ENCODE measurements at regions not wholly inside any gene's neighbourhood (a gene's known extent, or its start where the extent isn't known, plus 50 kb on each side); places are given as distances from the start of the nearest gene placed in this dataset.

GRCh38 chr13:105616333-105617075 lies 919.0 kb downstream of the EFNB2 start:
- no peaks in the 10 kb centered on the region for H3K27me3 Mint-ChIP-seq (ENCODE audit: low read depth)
- H3K36me3 Mint-ChIP-seq (ENCODE audit: low read depth), result no peaks in the 10 kb centered on the region
- TF ChIP-seq CTCF (IDR thresholded peaks at IDR 0.05; ENCODE audit: unreplicated experiment in 3 of 3), result no peak
- peaks cover 10% of the 10 kb centered on the region for H3K4me1 Mint-ChIP-seq
- H3K9me3 Mint-ChIP-seq, result no peaks in the 10 kb centered on the region
- H3K27ac Mint-ChIP-seq, result peak overlapping the region in 2 of 3 experiments; percentile 22 to 34
- H3K4me3 Mint-ChIP-seq, result no peak overlapping the region

GRCh38 chr13:105612541-105612940 lies 922.9 kb downstream of the EFNB2 start:
- no peak for TF ChIP-seq CTCF (IDR thresholded peaks at IDR 0.05; ENCODE audit: unreplicated experiment in 3 of 3)
- Mint-ChIP-seq H3K4me1 (peaks cover 13% of the 10 kb centered on the region), H3K36me3 (ENCODE audit: low read depth) (no peaks in the 10 kb centered on the region), H3K4me3 (no peak overlapping the region), H3K27me3 (ENCODE audit: low read depth) (peaks cover 4% of the 10 kb centered on the region), H3K27ac (no peak overlapping the region), H3K9me3 (no peaks in the 10 kb centered on the region)

- no peaks in the 10 kb centered on the region for H3K36me3 Mint-ChIP-seq (ENCODE audit: low read depth)
- peaks cover 8% of the 10 kb centered on the region for H3K4me1 Mint-ChIP-seq
- no peak for TF ChIP-seq CTCF (IDR thresholded peaks at IDR 0.05; ENCODE audit: unreplicated experiment in 3 of 3)
- no peaks in the 10 kb centered on the region for H3K9me3 Mint-ChIP-seq
- peaks cover 4% of the 10 kb centered on the region for H3K27me3 Mint-ChIP-seq (ENCODE audit: low read depth)
- H3K4me3 Mint-ChIP-seq, result no peak overlapping the region
- no peak overlapping the region for H3K27ac Mint-ChIP-seq
Observed at GRCh38 chr13:105611424-105611823, 924.0 kb downstream of the EFNB2 start.

GRCh38 chr13:105608104-105608503 lies 927.4 kb downstream of the EFNB2 start:
- Mint-ChIP-seq H3K4me3 (no peak overlapping the region), H3K27ac (no peak overlapping the region), H3K9me3 (no peaks in the 10 kb centered on the region), H3K27me3 (ENCODE audit: low read depth) (peaks cover 4% of the 10 kb centered on the region), H3K36me3 (ENCODE audit: low read depth) (no peaks in the 10 kb centered on the region), H3K4me1 (peaks cover 7% of the 10 kb centered on the region)
- TF ChIP-seq CTCF (IDR thresholded peaks at IDR 0.05; ENCODE audit: unreplicated experiment in 3 of 3), result no peak

- no peaks in the 10 kb centered on the region for H3K36me3 Mint-ChIP-seq (ENCODE audit: low read depth)
- H3K4me1 Mint-ChIP-seq, result peaks cover 12% of the 10 kb centered on the region
- no peak overlapping the region for H3K27ac Mint-ChIP-seq
- no peak for TF ChIP-seq CTCF (IDR thresholded peaks at IDR 0.05; ENCODE audit: unreplicated experiment in 3 of 3)
- H3K9me3 Mint-ChIP-seq, result no peaks in the 10 kb centered on the region
- H3K4me3 Mint-ChIP-seq, result no peak overlapping the region
- H3K27me3 Mint-ChIP-seq (ENCODE audit: low read depth), result peaks cover 4% of the 10 kb centered on the region
Observed at GRCh38 chr13:105607426-105607825, 928.0 kb downstream of the EFNB2 start.

- no peak for TF ChIP-seq CTCF (IDR thresholded peaks at IDR 0.05; ENCODE audit: unreplicated experiment in 3 of 3)
- H3K27ac Mint-ChIP-seq, result no peak overlapping the region
- no peaks in the 10 kb centered on the region for H3K9me3 Mint-ChIP-seq
- peaks cover 4% of the 10 kb centered on the region for H3K27me3 Mint-ChIP-seq (ENCODE audit: low read depth)
- no peaks in the 10 kb centered on the region for H3K36me3 Mint-ChIP-seq (ENCODE audit: low read depth)
- no peak overlapping the region for H3K4me3 Mint-ChIP-seq
- H3K4me1 Mint-ChIP-seq, result peaks cover 12% of the 10 kb centered on the region
Observed at GRCh38 chr13:105607016-105607415, 928.4 kb downstream of the EFNB2 start.
